ENCODE measurements at regions not wholly inside any gene's neighbourhood (a gene's known extent, or its start where the extent isn't known, plus 50 kb on each side); places are given as distances from the start of the nearest gene placed in this dataset.

GRCh38 chr12:94074216-94074979, 74.0 kb upstream of the PLXNC1 start:
- no peak for DNase-seq (ENCODE audit: low read depth)
- TF ChIP-seq POLR2A (IDR thresholded peaks at IDR 0.05; ENCODE audit: extremely low read depth, insufficient read length) (no peak), CTCF (IDR thresholded peaks at IDR 0.05; ENCODE audit: low read depth, low read length) (no peak), MYC (IDR thresholded peaks at IDR 0.05; ENCODE audit: low read depth, low read length) (no peak), MAX (IDR thresholded peaks at IDR 0.05; ENCODE audit: low read depth, low read length) (no peak)
- H3K4me3 ChIP-seq (ENCODE audit: low read depth, low read length) = no peak overlapping the region

- no peak overlapping the region for H3K4me3 ChIP-seq (ENCODE audit: low read depth, low read length)
- peak; percentile 67 for DNase-seq (ENCODE audit: low read depth)
These were observed 73.3 kb upstream of the PLXNC1 start for GRCh38 chr12:94074980-94075629.

GRCh38 chr12:94077209-94077608, 71.2 kb upstream of the PLXNC1 start:
- no peak overlapping the region for H3K4me3 ChIP-seq (ENCODE audit: low read depth, low read length)
- TF ChIP-seq CTCF (IDR thresholded peaks at IDR 0.05; ENCODE audit: low read depth, low read length) (no peak), POLR2A (IDR thresholded peaks at IDR 0.05; ENCODE audit: extremely low read depth, insufficient read length) (no peak), MAX (IDR thresholded peaks at IDR 0.05; ENCODE audit: low read depth, low read length) (no peak), MYC (IDR thresholded peaks at IDR 0.05; ENCODE audit: low read depth, low read length) (no peak)
- no peak for DNase-seq (ENCODE audit: low read depth)

More at GRCh38 chr12:94074980-94075629, 73.3 kb upstream of the PLXNC1 start:
- TF ChIP-seq MAX (IDR thresholded peaks at IDR 0.05; ENCODE audit: low read depth, low read length) (no peak), MYC (IDR thresholded peaks at IDR 0.05; ENCODE audit: low read depth, low read length) (no peak), POLR2A (IDR thresholded peaks at IDR 0.05; ENCODE audit: extremely low read depth, insufficient read length) (no peak), CTCF (IDR thresholded peaks at IDR 0.05; ENCODE audit: low read depth, low read length) (peak; percentile 71)

GRCh38 chr12:94078138-94078723, 70.1 kb upstream of the PLXNC1 start:
- TF ChIP-seq POLR2A (IDR thresholded peaks at IDR 0.05; ENCODE audit: extremely low read depth, insufficient read length) (no peak), CTCF (IDR thresholded peaks at IDR 0.05; ENCODE audit: low read depth, low read length) (no peak), MYC (IDR thresholded peaks at IDR 0.05; ENCODE audit: low read depth, low read length) (no peak), MAX (IDR thresholded peaks at IDR 0.05; ENCODE audit: low read depth, low read length) (no peak)
- no peak for DNase-seq (ENCODE audit: low read depth)
- no peak overlapping the region for H3K4me3 ChIP-seq (ENCODE audit: low read depth, low read length)

- no peak for DNase-seq (ENCODE audit: low read depth)
- no peak overlapping the region for H3K4me3 ChIP-seq (ENCODE audit: low read depth, low read length)
- TF ChIP-seq MYC (IDR thresholded peaks at IDR 0.05; ENCODE audit: low read depth, low read length) = no peak
- TF ChIP-seq POLR2A (IDR thresholded peaks at IDR 0.05; ENCODE audit: extremely low read depth, insufficient read length) = no peak
- TF ChIP-seq CTCF (IDR thresholded peaks at IDR 0.05; ENCODE audit: low read depth, low read length) = no peak
- TF ChIP-seq MAX (IDR thresholded peaks at IDR 0.05; ENCODE audit: low read depth, low read length) = no peak
These were observed 69.5 kb upstream of the PLXNC1 start for GRCh38 chr12:94078736-94079509.

Data from NB4 (cell line).